ENCODE measurements at regions not wholly inside any gene's neighbourhood (a gene's known extent, or its start where the extent isn't known, plus 50 kb on each side); places are given as distances from the start of the nearest gene placed in this dataset.
"Not testable (repeated sequence)": the region's sequence is repeated elsewhere in the genome, so short reads cannot be mapped to it uniquely, and the experiment has no call there.

DNA sequence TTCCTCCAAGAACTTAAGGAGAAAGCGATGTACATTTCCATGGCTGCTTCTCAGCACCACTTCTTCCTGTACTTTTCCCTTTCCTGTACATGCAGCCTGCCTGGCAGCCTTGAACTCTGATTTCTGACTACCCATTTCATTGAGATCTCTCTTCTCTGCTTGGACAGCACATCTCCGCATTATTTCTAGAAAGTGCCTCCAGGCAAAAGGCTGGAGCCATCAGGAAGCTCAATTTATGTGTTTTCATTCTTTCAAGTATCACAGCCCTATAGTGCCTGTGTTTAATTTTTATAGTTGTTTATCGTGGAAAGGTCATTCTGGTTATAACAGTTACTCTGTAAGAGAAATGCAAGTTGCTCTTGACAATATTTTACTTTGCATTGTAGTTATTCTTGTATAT is 688.0 kb upstream of the ANKRD30A start:
- DNase-seq, result no peak

DNA sequence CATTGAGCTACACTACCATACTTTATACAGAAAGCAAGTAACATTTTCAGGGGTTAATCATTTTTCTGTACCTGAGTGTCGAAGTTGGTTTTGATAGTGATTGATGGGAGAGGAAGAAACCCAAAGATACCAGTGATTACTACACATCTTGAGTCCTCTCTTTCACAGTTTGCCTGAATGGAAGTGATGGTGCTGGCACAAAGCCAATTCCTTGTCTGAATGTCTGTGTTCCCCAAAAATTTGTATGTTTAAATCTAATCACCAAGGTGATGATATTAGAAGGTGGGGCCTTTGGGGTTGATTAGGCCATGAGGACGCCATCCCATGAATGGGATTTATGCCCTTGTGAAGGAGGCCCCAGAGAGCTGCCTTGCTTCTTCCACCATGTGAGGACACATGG is 696.9 kb upstream of the ANKRD30A start:
- DNase-seq, result no peak

DNA sequence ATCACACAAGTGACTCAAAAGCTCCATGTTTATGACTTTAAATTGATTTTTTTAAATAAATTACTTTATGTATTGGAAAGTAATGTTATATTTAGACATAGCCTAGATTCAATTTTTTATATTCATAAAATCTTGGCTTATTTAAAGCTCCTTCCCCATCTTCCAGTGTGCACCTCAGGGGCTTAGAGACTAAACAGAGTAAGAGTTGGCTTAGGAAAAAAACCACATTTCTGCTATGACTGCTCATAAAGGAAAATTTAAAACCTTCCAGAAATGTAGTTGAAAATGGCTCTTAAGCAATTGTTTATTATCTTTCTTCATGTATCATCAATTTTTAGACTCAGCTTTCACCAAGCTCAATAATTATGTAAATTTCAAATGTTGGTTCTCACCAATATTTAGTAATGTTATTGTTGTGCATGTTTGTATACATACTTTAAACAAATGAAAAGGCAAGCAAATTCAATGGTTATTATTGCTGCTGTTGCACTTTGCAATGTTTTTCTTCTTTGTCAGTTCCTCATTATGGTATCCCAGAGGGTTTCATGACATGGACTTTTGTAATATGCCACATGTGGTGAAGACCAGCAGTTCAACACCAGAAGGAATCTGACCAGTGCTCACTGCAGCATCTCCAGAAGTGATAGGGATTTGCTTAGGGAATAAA is 700.1 kb upstream of the ANKRD30A start:
- no peak for DNase-seq

DNA sequence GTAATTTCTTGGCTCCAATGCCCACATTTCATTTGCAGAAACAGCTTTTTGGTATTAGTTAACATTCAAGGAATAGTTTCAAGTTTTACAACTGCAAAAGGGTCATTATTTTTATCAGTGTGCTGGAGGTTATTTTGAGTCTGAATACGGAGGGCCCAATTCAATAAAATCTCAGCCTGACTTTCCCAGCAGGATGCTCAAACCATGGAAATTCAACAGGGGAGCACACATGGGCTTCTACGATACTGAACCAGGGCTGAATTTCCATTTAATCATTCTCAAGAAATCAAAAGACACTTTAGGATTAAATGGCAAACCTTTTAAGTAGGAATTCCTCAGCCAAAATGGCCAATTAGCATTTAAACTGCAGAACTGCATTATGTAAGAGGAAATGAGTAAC is 700.9 kb upstream of the ANKRD30A start:
- DNase-seq, result no peak

DNA sequence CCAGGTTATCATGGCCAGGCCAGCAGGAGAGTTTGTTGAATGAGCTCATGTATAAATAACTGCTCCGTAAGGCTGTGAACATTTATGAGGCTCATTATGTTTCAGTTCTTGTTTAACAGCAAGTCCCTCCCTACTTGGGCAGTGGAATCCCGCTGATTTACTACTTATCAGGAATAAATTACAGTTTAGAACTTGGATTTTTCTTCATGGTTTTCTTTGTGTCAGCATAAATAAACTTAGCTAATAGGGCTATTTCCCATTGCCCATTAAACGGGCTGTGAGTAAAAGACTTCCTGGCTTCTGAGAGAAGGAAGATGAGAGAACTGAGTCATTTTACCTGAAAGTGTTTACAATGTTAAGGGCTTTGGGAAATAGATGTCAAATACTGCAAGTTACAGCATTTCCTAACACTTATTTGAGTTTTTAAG is 701.6 kb upstream of the ANKRD30A start:
- DNase-seq, result no peak

DNA sequence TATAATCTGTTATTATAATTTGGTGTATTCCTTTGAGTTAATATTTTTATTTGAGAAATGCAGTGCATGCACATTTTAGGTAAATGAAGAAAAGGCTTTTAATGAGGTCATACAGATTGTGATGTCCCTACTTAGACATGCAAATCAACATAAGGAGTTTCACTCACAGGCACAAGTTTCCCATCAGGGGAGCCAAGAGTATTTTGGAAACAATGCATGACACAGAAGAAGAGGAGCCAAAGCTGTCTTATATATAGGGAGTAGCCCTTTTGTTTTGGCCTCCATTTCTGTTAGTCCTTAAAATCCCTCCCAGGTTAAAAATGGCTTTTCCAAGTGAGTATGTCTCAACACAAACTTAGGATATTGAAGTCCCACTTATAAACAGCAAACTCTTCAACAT is 703.4 kb upstream of the ANKRD30A start:
- no peak for DNase-seq

DNA sequence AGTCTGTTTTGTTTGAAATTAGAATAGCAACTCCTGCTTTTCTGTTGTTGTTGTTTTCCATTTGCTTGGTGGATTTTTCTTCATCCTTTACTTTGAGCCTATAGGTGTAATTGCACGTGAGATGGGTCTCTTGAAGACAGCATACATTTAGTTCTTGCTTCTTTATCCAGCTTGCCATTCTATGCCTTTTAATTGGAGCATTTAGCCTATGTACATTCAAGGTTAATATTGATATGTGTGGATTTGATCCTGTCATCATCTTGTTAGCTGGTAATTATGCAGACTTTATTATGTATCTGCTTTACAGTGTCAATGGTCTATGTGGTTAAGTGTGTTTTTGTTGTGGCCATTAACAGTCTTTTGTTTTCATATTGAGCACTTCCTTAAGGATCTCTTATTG is 708.9 kb upstream of the ANKRD30A start:
- no peak for DNase-seq

DNA sequence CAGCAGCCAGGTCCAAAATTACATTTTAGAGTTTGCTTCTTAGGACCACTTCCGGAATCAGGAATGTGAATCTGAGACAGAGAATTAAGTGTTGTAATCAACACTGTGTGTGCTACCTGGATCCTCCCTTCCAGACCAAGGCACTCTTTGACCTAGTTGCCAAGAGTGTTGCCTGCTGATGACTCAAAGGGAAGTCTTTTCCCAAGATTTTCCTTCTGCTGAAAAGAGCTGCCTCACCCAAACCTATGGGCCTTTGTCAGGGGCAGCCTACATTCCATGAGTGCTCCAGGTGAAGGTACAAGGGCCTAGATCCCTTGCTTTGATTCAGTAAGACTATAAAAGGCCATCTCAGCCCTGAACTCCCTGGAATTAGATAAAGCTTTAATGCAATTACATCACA is 712.5 kb upstream of the ANKRD30A start:
- DNase-seq, result no peak

DNA sequence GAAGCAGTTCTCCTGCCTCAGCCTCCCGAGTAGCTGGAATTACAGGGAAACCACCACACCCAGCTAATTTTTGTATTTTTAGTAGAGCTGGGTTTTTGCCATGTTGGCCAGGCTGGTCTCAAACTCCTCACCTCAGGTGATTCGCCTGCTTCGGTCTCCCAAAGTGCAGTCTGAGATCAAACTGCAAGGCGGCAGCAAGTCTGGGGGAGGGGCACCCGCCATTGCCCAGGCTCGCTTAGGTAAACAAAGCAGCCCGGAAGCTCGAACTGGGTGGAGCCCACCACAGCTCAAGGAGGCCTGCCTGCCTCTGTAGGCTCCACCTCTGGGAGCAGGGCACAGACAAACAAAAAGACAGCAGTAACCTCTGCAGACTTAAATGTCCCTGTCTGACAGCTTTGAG is 725.2 kb upstream of the ANKRD30A start:
- not testable (repeated sequence) for DNase-seq

DNA sequence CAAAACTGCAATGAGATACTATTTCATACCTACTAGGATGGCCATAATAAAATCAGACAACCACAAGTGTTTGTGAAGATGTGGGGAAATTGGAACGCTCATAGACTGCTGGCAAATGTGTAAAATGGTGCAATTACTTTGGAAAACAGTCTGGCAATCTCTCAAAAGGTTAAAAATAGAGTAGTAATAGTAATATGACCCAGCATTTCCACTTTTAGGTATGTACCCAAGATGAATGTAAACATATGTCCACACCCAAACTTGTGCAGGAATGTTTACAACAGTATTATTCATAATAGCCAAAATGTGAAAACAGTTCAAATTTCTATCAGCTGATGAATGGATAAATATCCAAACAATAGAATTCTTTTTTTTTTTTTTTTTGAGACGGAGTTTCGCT is 731.6 kb upstream of the ANKRD30A start:
- DNase-seq, result no peak

DNA sequence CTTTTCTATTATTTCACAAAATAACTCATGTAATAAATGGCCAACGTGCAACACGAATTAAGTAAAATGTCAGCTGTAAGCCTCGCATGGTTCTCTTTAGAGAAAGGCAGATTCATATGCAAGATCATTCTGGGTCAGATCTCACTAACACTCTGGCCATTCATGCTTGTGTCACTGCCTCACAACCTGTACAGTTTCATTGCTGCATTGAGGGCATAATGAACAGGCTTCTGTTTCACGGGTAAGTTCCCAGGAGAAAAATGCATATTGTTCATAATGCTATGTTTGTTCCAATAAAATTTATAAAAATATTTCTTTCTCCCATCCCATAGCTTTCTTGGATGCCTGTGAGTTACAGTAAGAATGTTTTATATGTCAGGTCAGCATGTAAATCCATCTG is 734.0 kb upstream of the ANKRD30A start:
- DNase-seq, result no peak

DNA sequence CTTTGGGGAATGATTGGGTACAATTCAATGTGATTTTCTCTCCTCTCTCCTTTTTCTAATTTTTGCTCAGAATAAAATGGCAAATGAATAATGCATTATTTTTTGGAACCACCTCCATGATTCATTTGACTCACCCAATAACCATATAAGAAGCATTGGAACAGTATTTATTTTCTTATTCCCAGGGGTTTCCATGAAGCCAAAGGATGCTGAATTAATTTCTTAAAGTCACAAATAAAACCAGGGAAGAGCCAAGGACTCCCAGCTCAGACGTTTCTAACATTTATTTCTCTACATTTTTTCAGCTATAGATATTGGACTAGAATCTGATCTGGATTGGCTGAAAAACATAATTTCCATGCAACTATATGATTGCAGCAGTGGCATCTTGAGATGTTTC is 735.2 kb upstream of the ANKRD30A start:
- no peak for DNase-seq

DNA sequence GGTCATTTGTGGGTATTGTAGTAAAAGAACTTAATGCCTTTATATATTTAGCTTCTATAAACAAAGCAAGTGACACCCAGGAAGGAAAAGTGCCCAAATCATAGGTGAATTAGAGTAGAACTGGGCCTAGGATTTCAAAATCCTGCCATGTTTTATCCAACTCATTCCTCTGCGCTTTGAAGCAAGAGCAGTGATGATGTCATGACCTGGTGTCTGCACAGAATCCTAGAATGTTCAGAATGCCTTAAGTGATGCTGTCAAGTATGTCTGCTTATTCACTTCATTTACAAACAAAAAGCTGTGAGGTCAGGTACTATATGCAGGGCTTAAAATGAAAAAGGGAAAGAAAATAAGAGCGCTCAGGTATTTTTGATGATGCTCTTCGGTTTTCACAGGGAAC is 737.2 kb upstream of the ANKRD30A start:
- DNase-seq, result no peak

DNA sequence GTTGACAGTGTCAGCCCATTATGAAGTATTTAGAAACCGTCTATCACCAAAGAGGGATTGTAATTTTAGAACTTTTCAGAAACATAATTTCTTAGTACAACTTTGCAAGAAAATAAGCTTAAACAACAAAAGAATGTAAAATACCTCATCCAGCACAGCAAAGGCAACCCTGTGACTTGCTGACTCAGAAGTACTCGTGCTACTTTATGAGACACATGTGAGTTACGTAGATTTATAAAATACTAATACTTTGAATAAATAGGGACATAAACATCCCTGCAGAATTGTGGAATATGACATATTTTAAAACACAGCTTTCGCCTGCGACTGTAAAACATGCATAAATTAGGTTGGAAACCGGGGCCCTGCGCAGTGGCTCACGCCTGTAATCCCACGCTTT is 739.7 kb upstream of the ANKRD30A start:
- no peak for DNase-seq

DNA sequence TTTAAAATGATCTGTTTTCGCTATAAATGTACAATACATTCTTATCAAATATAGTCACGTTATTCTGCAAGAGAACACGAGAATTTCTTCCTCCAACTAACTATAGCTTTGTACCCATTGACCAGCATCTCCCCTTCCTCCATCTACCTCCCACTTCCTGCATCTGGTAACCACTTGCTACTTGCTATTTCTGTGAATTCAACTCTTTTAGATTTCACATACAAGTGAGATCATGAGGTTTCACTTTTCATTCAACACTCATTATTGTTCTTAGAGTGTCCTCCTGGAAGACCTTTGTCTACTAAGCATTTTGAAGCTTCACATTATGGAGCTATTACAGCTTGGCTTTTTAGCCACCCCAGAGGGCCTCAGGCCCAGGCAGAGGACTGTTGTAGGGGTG is 741.3 kb upstream of the FZD8 start:
- DNase-seq, result no peak

DNA sequence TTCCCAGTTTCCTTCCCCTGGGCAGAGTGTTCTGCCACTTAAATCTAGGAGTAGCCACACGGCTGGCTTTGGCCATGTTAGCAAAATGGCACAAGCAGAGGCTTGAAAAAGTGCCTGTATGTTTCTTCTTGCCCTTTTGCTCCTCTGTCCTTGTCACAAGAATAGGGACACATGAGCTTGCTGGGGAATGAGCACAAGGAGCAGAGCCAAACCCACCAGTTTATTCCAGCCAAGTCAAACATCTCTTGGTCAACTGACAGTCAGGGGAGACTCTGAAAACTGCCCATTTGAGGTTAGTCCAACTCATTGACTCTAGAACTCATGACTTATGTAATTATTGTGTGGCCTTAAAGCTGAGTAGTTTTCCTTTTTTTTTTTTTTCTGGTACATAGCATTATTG is 739.7 kb upstream of the FZD8 start:
- no peak for DNase-seq

DNA sequence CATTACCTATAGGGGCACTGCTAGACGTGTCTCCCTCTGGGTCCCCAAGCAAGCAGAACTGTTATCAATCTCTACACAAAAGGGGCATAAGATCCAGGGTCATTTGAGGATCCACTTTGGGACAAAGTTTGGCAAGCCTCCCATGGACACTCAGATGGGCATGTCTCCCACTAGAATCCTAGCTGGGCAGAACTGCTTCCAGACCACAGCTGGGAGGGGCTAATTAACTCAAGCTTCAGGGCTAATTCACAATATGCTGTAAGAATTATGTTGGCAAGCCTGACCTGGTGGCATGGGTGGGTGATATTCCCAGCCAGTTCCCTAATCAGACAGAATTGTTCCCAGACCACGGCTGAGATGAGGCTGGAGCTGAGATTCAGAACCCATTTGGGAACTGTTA is 738.4 kb upstream of the FZD8 start:
- DNase-seq, result no peak

DNA sequence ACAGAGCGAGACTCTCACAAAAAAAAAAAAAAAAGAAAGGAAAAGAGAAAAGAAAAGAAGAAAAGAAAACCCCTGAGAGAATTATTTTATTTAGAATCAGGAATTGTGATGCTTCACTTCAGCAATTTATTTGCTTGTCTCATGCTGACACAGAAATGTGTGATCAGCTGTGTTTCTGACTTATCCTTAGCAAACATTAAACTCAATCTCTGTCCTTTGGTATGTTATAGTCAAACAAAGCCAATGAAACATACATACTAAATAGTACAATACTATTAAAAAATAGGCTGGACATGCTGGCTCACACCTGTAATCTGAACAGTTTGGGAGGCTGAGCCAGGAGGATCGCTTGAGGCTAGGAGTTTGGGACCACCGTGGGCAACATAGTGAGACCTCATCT is 733.0 kb upstream of the FZD8 start:
- no peak for DNase-seq

DNA sequence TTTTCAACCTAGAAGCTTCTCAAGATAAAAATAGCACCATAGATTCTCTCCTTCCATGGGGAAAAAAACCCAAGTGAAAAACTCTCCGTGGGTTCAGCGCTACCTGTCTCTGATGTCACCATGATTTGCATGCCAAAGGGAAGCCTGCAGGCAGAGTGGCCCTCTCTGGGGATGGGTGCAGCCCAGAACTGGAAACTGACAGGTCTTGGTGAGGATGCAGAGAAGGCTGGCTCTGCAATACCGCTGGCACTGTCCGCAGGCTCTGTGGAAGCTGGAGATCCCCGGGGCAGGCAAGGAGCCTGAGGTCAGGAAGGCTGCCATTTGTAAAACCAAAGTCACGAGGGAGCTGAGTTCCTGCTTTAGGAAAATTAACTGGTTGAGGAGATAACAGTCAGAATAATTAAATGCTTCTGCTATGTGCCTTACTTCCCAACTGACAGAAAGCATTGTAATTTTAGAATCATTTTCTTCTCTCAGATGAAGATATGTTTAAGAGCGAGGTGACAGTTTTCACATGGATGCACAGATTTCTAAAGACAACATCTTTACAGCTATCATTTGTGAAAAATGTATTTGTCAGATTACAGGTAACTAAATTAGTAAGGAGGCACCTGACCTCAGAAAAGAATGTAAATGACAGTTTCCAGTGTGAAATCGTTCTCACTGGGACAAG is 731.5 kb upstream of the FZD8 start:
- no peak for DNase-seq

DNA sequence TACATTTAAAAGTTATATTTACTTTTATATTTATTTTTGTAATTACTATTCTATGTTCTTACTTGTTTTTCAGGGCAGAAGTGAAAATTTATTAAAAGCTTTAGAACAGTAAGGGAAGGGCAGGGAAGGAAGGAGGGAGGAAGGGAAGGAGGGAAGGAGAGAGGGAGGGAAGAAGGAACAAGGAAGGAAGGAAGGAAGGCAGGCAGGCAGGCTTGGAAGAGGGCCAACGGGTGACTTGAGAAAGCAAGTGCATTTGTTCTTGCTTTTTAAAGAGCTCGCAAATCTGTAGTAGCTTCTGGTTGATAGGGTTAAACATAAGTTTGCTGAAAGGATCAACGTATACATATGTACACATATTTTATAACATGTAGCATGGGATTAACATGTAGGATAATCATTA is 725.3 kb upstream of the FZD8 start:
- no peak for DNase-seq

DNA sequence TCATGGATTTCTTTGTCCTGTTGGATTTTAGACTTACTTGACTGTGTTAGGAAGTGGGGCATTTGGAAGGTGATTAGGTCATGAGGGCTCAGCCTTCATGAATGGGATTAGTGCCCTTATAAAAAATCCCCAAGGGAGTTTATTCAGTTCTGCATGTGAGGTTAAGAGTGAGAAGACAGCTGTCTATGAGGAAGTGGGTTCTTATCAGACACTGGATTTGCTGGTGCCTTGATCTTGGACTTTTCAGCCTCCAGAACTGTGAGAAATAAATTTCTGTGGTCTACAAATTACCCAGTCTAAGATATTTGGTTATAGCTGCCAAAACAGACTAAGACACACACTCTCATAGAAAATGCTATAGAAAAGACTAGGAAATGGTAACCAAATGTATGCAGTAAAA is 724.7 kb upstream of the FZD8 start:
- DNase-seq, result no peak

DNA sequence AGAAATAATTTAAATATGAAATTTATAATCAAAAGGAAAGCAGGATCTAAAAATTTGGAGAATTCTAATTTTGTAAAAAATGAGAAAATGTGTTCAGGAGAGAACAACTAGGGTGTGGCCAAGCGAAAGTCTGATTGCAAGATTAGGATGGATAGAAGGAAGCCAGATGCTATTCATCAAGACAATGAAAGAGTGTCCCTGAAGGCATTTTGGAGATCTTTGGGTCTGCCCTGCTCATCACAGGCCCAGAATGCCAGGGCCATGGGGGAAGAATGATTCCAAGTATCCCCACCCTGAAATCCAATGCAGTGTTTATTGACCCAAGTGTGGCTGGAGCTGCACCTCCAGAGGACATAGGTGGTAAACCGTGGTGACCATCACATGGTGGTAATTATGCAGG is 724.0 kb upstream of the FZD8 start:
- DNase-seq, result no peak

DNA sequence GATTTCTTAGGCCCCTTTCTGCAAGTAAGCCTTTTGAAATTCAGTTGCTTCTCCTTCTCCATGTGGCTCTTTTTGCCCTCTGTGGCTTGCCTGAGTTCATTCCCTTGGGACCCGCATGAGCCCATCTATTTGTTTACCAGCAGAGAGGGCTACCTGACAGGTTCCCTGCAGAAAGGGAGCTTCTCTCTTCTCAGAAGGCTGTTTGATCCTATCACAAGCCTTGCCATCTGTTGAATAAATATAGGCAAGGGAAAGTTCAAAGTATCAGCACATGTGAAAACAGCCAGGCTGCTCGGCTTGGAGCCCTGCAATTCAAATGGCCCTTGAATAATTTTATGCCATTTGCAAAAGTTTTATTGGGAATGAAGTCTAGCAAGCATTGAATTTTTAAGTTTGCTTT is 720.2 kb upstream of the FZD8 start:
- peak; percentile 6 for DNase-seq

DNA sequence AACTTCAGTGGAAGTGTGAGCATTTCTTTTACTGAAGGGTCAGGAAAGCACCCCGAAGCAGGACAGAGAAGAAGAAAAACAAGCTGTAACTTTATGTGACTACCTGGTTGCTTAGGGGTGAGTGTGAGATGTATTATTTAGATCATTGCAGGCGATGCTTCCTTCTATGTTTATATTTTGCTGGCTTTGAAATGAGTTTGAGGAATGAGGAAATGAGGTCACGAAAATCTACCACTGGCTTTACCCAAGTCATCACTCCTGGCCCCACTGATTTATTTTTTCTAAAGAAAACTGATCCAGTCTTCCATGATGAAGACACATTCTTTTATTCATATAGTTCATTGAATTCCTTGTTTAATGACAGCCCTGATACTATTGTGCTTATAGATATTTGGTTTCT is 716.6 kb upstream of the FZD8 start:
- DNase-seq, result no peak

DNA sequence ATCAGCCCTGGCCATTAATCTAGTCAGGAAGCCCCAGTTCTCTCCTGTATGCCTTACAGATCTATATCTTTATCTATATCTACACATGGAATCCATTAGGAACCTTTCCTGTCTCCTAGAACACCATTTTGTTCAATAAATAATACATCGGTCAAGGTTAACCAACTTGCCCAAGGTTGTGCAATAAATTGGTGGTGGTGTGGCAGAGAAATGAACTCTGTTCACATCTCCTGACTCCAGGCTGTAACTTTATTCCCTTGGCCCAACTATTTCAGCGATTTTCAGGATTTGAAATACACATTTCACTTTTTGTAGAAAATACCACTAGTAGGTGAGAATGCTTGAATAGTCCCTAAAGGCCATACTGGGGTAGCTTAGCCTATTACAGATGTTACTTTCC is 712.5 kb upstream of the FZD8 start:
- no peak for DNase-seq
